GM18909 (cell line): ENCODE measurements at regions not wholly inside any gene's neighbourhood (a gene's known extent, or its start where the extent isn't known, plus 50 kb on each side); places are given as distances from the start of the nearest gene placed in this dataset.

Experiments used
- ATAC-seq: cut with Tn5 transposase; IDR thresholded peaks from one replicate; pipeline ENCODE4 v1.9.1; 2021; ENCODE audit warnings: mild to moderate bottlenecking; ENCODE audit not compliant: unreplicated experiment, poor library complexity

GRCh38 chr11:116459185-116460045 is 313.4 kb downstream of the BUD13 start:
- no peak for ATAC-seq

DNA sequence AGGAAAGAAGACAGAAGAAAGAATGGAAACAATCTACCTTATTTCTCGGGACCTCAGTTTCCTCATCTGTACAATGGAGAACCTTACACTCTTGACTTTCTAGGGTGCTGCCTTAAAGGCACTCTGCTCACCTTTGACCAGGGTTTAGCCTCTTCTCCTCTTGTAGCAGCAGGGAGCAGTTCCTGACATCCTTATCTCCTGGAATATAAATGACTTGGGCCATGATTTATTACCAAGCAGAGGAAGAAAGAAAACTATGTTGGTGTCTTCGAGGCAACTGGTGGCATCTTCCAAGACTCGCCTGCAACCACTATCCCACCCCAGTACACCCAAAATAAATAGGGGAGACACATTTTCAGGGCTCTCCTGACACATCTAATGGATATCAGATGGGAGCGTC is 314.2 kb downstream of the BUD13 start:
- ATAC-seq: no peak

DNA sequence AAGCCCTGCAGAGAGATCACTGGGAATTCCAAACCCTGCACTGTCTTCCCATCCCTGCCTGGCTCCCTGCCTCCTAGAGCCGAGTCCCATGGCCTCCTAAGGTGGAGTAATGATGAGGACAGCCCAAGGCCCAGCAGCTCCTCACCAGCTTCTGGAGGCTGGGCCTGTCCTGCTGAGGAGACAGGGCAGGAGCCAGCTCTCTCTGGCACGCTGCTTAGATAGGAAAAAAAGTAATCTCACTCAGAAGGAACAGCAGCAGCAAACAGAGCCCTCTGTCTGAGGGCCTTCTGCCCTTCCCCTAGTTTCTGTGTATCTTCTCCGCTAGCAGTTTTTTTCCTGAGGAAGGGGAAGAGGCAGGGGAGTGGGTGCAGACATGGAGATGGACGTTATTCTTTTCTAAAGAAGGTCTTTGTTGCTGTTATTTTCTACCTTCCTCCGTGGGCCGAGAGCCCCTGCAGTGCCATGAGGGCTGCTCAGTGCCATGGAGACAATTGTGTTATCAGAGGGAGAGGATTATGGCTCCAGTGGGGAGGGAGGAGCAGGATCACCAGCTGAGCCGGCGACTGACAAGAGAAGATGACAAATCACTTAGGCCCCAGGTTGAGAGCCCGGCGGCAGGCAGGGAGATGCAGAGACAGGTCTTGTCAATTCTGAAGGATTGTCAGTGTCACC is 315.3 kb downstream of the BUD13 start:
- ATAC-seq: no peak

DNA sequence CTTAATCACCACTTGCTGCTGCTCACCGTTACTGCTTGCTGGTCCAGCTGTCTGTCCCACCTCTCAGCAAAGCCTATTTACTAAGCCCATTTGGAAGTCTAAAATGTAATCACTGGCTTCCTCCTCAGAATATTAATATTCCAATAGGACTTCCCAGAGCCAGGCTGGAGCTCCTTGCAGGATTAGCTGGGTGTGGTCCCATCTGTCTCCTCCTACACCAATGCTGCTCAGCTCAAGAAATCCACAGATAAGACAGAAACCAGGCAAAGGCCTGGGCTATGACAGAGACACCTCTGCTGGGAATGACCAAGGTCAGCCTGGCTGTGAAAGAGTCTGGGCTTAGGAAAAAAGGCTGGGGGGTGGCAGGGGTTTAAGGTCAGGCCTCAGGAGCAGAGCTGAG is 317.8 kb downstream of the BUD13 start:
- ATAC-seq: no peak

- no peak for ATAC-seq
These were observed 318.7 kb downstream of the BUD13 start for GRCh38 chr11:116454020-116454645.

DNA sequence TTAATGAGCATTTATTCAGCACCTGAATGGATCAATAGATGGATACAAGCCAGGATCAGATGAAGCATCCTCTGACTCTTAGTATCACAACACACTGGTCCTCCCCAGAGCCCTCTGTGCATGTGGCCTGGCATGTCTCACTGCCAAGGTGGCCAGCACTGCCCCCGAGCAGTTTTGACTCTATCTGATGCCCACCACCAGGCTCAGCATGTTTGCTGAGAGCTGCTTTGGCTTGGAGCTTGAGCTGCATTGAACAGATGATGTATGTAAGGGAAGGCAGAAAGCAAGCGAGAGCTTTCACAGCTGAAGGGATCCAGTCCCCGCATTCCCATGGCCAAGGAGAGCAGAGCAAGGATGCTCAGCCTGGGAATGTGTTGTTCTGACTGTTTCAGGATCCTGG is 320.3 kb downstream of the BUD13 start:
- no peak for ATAC-seq

- ATAC-seq: no peak
These were observed 323.3 kb downstream of the BUD13 start for GRCh38 chr11:116449522-116449921.

DNA sequence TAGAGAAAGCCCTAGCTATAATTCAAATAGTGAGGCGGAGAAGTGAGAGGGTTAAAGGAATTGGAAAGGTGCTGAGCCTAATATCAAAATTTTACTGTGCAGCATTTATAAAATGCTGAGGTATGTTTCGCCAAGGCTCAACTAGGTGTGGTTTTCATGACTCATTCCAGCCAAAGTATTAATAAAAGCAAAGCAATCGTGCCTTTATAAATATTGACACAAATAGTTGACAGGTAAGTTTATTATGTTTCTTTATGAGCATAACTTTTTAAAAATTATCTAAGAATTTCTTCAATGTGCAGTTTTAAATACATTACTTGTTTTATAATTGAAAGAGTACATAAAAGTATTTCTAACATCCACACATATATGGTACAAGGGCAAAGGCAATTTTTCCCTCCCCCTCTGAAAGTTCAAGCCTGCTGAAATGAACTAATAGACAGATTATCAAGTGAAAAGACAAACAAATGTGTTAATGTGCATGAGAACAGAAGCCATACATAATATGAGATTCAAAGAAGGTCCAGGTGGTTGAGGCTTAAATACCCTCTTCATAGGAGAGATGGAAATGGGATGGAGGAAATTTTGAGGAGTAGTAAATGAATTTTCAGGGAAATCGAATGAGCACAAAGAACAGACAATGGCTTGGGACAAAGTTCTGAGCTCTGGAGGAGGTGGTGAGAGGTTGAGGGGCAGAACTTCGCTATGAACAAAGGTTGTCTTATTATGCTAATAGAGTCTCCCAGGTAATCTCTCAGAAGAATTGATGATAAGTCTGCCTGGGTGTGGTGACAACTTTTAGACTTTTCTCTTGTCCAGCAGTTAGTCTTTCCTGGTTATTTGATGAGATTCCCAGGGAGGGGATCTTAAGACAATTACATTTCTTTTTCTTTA is 326.5 kb downstream of the BUD13 start:
- no peak for ATAC-seq

GRCh38 chr11:116445108-116446047 is 327.4 kb downstream of the BUD13 start:
- ATAC-seq: no peak

DNA sequence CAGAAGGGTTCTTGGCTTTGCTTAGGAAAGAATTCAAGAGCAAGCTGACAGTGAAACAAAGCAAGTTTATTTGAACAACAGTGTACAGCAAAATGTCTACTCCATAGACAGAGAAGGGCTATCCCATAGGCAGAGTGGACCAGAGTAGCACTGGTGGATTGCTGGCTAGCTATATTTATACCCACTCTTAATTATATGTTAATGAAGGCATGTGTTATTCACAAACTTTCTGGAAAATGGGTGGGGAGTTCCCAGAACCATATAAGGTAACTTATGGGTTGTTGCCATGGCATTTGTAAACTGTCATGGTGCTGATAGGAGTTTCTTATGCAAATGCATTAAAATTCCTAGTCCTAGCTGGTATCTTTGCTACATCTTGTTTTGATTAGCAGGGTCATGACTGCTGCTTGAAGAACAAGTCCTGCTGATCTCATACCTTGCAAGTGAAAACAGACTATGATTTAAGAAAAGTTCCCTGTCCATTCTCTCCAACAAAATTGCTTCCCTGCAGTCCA is 330.5 kb downstream of the BUD13 start:
- ATAC-seq: no peak

GRCh38 chr11:116439361-116439677 is 333.5 kb downstream of the BUD13 start:
- no peak for ATAC-seq

- no peak for ATAC-seq
These were observed 334.0 kb downstream of the BUD13 start for GRCh38 chr11:116438651-116439360.

DNA sequence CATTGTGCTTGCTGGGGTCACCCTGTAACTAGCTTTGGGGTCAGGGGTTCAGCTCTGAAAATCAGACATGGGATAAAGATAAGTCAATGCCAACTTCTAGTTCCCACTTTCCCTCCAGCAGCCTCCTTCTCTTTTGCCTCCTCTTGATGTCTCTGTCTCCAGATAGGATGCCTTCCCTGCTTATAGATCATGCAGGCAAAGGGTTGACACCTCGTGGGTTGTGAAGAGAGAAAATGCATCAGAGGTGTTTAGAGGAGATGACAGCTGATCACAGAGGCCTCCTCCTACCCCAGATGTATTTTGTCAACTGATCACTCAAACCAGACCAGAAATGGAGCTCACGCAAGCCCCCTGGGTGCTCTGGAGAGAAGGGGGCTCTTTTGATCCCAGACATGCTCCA is 337.8 kb downstream of the BUD13 start:
- ATAC-seq: no peak

DNA sequence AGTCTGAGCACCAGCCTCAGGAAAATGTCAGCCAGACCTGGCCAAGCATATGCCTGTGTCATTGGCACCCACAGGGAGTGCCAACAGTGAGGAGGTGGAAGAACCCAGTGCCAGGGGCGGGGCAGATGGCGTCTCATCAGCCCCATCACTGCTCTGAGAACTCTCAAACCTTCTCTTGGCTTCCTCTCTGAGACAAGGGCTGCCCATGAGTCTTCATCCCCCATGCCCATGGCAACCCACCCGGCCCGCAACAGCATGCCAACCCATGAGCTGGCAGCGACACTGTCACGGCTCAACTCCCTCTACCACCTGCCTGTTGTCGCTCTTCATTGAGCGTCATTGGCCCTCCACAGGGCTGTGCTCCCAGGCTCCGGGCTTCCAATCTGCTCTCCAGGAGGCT is 340.5 kb downstream of the BUD13 start:
- no peak for ATAC-seq

DNA sequence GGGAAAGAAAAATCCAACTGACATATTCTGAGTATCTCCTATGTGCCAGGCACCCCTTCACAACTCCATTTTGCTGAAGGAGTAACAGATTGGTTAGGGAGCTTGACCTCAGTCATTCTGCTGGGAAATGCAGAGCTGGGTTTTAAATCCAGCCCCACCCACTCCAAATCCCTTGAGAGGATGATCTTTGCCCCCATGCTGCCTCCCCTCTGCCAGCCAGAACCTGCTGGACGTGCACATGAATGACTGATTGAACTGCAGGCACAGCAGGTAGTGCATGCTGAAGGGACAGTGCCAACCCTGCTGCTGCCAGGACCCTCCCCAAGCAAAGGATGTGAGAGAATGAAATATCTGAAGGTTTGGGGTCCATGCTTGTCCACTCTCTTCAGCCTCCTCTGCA is 340.9 kb downstream of the BUD13 start:
- ATAC-seq: no peak

- ATAC-seq: no peak
These were observed 344.2 kb downstream of the BUD13 start for GRCh38 chr11:116428638-116428975.

DNA sequence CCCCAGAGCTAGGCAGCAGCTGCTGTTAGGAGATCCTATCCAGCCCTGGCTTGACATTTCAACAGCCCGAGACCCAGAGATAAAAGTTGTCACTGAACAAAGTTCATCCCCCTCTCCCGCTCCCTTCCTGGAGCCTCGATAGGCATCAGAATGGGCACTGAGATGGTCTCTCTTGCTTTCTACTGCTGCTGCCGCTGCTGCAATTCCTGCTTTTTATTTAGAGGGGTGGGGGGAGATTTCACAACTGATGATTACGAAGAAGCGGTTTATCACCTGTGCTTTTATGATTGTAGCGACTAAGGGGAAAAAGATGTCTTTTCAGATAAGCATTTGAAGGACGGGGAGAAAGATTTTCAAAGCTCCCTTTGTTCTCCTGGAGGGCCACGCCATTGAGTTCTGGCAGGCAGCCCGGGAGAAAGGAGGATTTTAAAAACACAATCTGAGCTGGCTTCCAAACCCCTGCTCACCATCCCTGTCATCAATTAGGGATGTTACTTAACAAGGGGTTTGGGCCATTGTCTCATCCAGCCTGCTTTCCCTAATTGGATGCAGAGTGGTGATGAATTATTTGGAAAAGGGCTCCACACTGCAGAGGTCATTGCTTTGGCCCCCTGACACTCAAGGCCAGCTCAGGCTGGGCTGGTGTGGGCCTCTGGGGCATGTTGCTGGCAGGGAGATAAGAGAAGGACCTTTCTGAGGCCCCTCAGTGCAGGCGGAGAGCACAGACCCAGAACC is 344.7 kb downstream of the BUD13 start:
- no peak for ATAC-seq

DNA sequence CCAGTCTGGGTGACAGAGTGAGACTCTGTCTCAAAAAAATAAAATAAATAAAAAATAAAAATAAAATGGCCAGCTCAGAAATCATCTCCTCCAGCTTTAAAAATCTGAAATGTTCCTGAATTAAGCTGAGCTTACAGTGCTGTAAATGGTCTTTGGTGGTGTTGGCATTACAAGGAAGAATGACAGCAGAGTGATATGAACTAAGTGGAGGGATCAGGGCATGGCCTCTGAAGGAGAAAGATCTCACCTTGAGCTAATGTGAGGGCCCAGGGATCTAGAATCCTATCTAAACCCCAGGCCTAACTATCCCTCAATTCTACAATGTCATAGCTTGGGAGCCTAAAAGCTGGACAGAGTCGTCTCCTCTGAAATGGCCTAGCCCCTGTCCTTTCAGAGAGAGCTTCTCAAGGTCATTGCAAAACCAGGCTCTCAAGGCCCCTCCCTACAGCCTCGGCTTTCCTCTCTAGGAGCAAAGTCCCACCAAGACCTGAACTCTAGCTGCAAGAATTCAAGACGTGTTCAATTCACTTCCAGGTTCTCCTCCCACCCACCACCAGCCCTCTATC is 345.4 kb downstream of the BUD13 start:
- no peak for ATAC-seq
